H9 (cell line): ENCODE measurements at regions not wholly inside any gene's neighbourhood (a gene's known extent, or its start where the extent isn't known, plus 50 kb on each side); places are given as distances from the start of the nearest gene placed in this dataset.
A peak's percentile ranks its signal among the peaks of the same experiment; 100 is the strongest.

Experiments
- DNase-seq: peaks from one replicate; pipeline ENCODE4 v3.0.0-alpha.2; 2017
- H2AFZ ChIP-seq: one replicate; pipeline ENCODE4 v1.6.1; 2013; ENCODE audit warnings: mild to moderate bottlenecking, low read length, control low read depth, moderate library complexity
- H2AK5ac ChIP-seq: 2 replicates; pipeline ENCODE4 v1.6.1; 2013; ENCODE audit warnings: low read length, control low read depth, mixed read lengths; ENCODE audit not compliant: insufficient read length
- H2BK120ac ChIP-seq: one replicate; pipeline ENCODE4 v1.6.1; 2013; ENCODE audit warnings: low read depth, mild to moderate bottlenecking, low read length, control low read depth, inconsistent platforms; ENCODE audit not compliant: poor library complexity, severe bottlenecking
- H2BK12ac ChIP-seq: 2 replicates; pipeline ENCODE4 v1.6.1; 2013; ENCODE audit warnings: low read length, control low read depth, mixed read lengths, low read depth; ENCODE audit not compliant: insufficient read length
- H2BK15ac ChIP-seq: 2 replicates; pipeline ENCODE4 v1.6.1; 2013; ENCODE audit warnings: low read depth, low read length, control low read depth
- H2BK20ac ChIP-seq: one replicate; pipeline ENCODE4 v1.6.1; 2013; ENCODE audit warnings: low read depth, mild to moderate bottlenecking, low read length, control low read depth, inconsistent platforms; ENCODE audit not compliant: poor library complexity, severe bottlenecking
- H2BK5ac ChIP-seq: 2 replicates; pipeline ENCODE4 v1.6.1; 2013; ENCODE audit warnings: low read length, control low read depth, mixed read lengths; ENCODE audit not compliant: insufficient read length
- H3K14ac ChIP-seq: 2 replicates; pipeline ENCODE4 v1.6.1; 2013; ENCODE audit warnings: low read length, control low read depth; ENCODE audit not compliant: insufficient read depth
- H3K18ac ChIP-seq: 2 replicates; pipeline ENCODE4 v1.6.1; 2013; ENCODE audit warnings: low read depth, mild to moderate bottlenecking, mixed read lengths, low read length, control low read depth; ENCODE audit not compliant: insufficient read length
- H3K23ac ChIP-seq: 2 replicates; pipeline ENCODE4 v1.6.1; 2013; ENCODE audit warnings: low read length, control low read depth, mixed read lengths, low read depth; ENCODE audit not compliant: insufficient read length
- H3K23me2 ChIP-seq: 2 replicates; pipeline ENCODE4 v1.6.1; 2013; ENCODE audit warnings: low read depth, mild to moderate bottlenecking, mixed read lengths, low read length, control low read depth; ENCODE audit not compliant: insufficient read length, poor library complexity, severe bottlenecking
- H3K27ac ChIP-seq: 2 replicates; pipeline ENCODE4 v1.5.1; 2013; ENCODE audit warnings: low read length, control low read depth, mixed read lengths, low read depth; ENCODE audit not compliant: insufficient read length
- H3K27me3 ChIP-seq: 2 replicates; pipeline ENCODE4 v1.6.1; 2013; ENCODE audit warnings: low read length, control low read depth, inconsistent platforms; ENCODE audit not compliant: insufficient read depth
- H3K4ac ChIP-seq: 2 replicates; pipeline ENCODE4 v1.6.1; 2013; ENCODE audit warnings: low read depth, mild to moderate bottlenecking, control low read depth, inconsistent platforms, low read length, moderate library complexity
- H3K4me1 ChIP-seq: 2 replicates; pipeline ENCODE4 v1.6.1; 2013; ENCODE audit warnings: low read length, control low read depth, inconsistent platforms; ENCODE audit not compliant: insufficient read depth
- H3K4me2 ChIP-seq: 2 replicates; pipeline ENCODE4 v1.6.1; 2013; ENCODE audit warnings: low read length, control low read depth, mixed read lengths; ENCODE audit not compliant: insufficient read length, insufficient read depth
- H3K56ac ChIP-seq: 2 replicates; pipeline ENCODE4 v1.6.1; 2013; ENCODE audit warnings: low read depth, mild to moderate bottlenecking, mixed read lengths, low read length, control low read depth; ENCODE audit not compliant: insufficient read length
- H3K79me1 ChIP-seq: 2 replicates; pipeline ENCODE4 v1.6.1; 2013; ENCODE audit warnings: low read depth, mild to moderate bottlenecking, moderate library complexity, low read length, control low read depth, inconsistent platforms; ENCODE audit not compliant: insufficient read depth, poor library complexity, severe bottlenecking
- H3K79me2 ChIP-seq: 2 replicates; pipeline ENCODE4 v1.6.1; 2013; ENCODE audit warnings: low read length, control low read depth, inconsistent platforms; ENCODE audit not compliant: insufficient read depth
- H3K9ac ChIP-seq: 2 replicates; pipeline ENCODE4 v1.6.1; 2013; ENCODE audit warnings: low read length, control low read depth, mixed read lengths; ENCODE audit not compliant: insufficient read length; ENCODE audit errors: extremely low read depth
- H3K9me3 ChIP-seq: one replicate; pipeline ENCODE4 v1.6.1; 2013; ENCODE audit warnings: low read depth, low read length, inconsistent platforms; ENCODE audit not compliant: control insufficient read depth
- H3T11ph ChIP-seq: one replicate; pipeline ENCODE4 v1.6.1; 2013; ENCODE audit warnings: mild to moderate bottlenecking, low read length, control low read depth, inconsistent platforms
- H4K20me1 ChIP-seq: one replicate; pipeline ENCODE4 v1.6.1; 2013; ENCODE audit not compliant: control insufficient read depth, insufficient read length, insufficient read depth
- H4K5ac ChIP-seq: 2 replicates; pipeline ENCODE4 v1.6.1; 2013; ENCODE audit warnings: low read depth, mild to moderate bottlenecking, mixed read lengths, low read length, control low read depth; ENCODE audit not compliant: insufficient read length
- H4K8ac ChIP-seq: replicated peaks from 2 replicates; pipeline ENCODE4 v1.6.1; 2013; ENCODE audit warnings: low read length, control low read depth, mixed read lengths, low read depth; ENCODE audit not compliant: insufficient read length
- H4K91ac ChIP-seq: 2 replicates; pipeline ENCODE4 v1.6.1; 2013; ENCODE audit warnings: low read depth, mild to moderate bottlenecking, moderate library complexity, mixed read lengths, low read length, control low read depth; ENCODE audit not compliant: insufficient read length
- H3K27ac Mint-ChIP-seq, 3 experiments: 2 replicates in 2 of 3; 3 replicates in 1 of 3; pipeline ENCODE4 v1.8.0; 2020 to 2021; ENCODE audit warnings: mixed read lengths in 3 of 3, mild to moderate bottlenecking in 1 of 3, moderate library complexity in 1 of 3
- H3K27me3 Mint-ChIP-seq: 2 replicates; pipeline ENCODE4 v1.8.0; 2021; ENCODE audit warnings: low read depth, mild to moderate bottlenecking, moderate library complexity, mixed read lengths
- H3K36me3 Mint-ChIP-seq, 3 experiments: 2 replicates in 2 of 3; 3 replicates in 1 of 3; pipeline ENCODE4 v1.8.0; 2020 to 2021; ENCODE audit warnings: low read depth in 3 of 3, mixed read lengths in 3 of 3; ENCODE audit not compliant: insufficient read depth in 1 of 3
- H3K4me1 Mint-ChIP-seq, 2 experiments: 2 replicates each; pipeline ENCODE4 v1.8.0; 2020; ENCODE audit warnings: mixed read lengths in 2 of 2
- H3K4me3 Mint-ChIP-seq, 2 experiments: 2 replicates in 1 of 2; 3 replicates in 1 of 2; pipeline ENCODE4 v1.8.0; 2020 to 2021; ENCODE audit warnings: mild to moderate bottlenecking in 2 of 2, mixed read lengths in 2 of 2, moderate library complexity in 1 of 2
- H3K9me3 Mint-ChIP-seq, 2 experiments: 2 replicates in 1 of 2; 3 replicates in 1 of 2; pipeline ENCODE4 v1.8.0; 2020; ENCODE audit warnings: mild to moderate bottlenecking in 2 of 2, mixed read lengths in 2 of 2, moderate library complexity in 1 of 2
- WGBS: extraction: QIAGEN DNeasy Blood & Tissue Kit; methylation state at CpG from one replicate; pipeline ENCODE4 v1.1.7; 2013; ENCODE audit warnings: missing lambda C conversion rate, low lambda C conversion rate, mixed read lengths; ENCODE audit not compliant: insufficient read length; ENCODE audit errors: extremely low coverage; 5-methylcytosine and 5-hydroxymethylcytosine counted together
- TF ChIP-seq, protein P1 (sequence below): fragments of 200-600 bp; sonication (generic); conservative IDR thresholded peaks from 3 replicates; pipeline ENCODE4 v1.8.0; 2021; ENCODE audit warnings: antibody characterized with exemption, mild to moderate bottlenecking

- Mint-ChIP-seq H3K9me3 (peaks cover 13 to 72% of the 10 kb centered on the region in 2 experiments), H3K36me3 (peaks cover 6 to 7% (median 7%) of the 10 kb centered on the region in 3 experiments; a peak in 3 of 7 replicates), H3K27me3 (peaks cover 6% of the 10 kb centered on the region), H3K4me1 (no peaks in the 10 kb centered on the region), H3K27ac (no peak overlapping the region), H3K4me3 (no peak overlapping the region)
- no peak overlapping the region for H2BK20ac ChIP-seq
- no peak overlapping the region for H2AFZ ChIP-seq
- no peak overlapping the region for H4K91ac ChIP-seq
- no peak overlapping the region for H3K9ac ChIP-seq
- H4K8ac ChIP-seq = no peak overlapping the region
- H3K79me1 ChIP-seq = no peaks in the 10 kb centered on the region
- H3K18ac ChIP-seq = no peak overlapping the region
- no peak overlapping the region for H4K5ac ChIP-seq
- no peaks in the 10 kb centered on the region for H3K9me3 ChIP-seq
- H3K79me2 ChIP-seq = no peaks in the 10 kb centered on the region
- H4K20me1 ChIP-seq = no peaks in the 10 kb centered on the region
- H3K23me2 ChIP-seq = no peaks in the 10 kb centered on the region
- H3K27me3 ChIP-seq = no peaks in the 10 kb centered on the region
- H3K27ac ChIP-seq = no peak overlapping the region
- no peak overlapping the region for H3K23ac ChIP-seq
- H2BK120ac ChIP-seq = no peak overlapping the region
- H3K4ac ChIP-seq = no peak overlapping the region
- H3T11ph ChIP-seq = no peak overlapping the region
- H2BK15ac ChIP-seq = no peak overlapping the region
- no peak overlapping the region for H2AK5ac ChIP-seq
- H3K56ac ChIP-seq = no peak overlapping the region
- H2BK12ac ChIP-seq = no peak overlapping the region
- no peak for DNase-seq
- no peaks in the 10 kb centered on the region for H3K4me1 ChIP-seq
- H2BK5ac ChIP-seq = no peak overlapping the region
- no peak overlapping the region for H3K14ac ChIP-seq
- WGBS = no CpG with 5 or more reads among the region's 4 CpGs
- no peak overlapping the region for H3K4me2 ChIP-seq
- TF ChIP-seq, protein P1, sequence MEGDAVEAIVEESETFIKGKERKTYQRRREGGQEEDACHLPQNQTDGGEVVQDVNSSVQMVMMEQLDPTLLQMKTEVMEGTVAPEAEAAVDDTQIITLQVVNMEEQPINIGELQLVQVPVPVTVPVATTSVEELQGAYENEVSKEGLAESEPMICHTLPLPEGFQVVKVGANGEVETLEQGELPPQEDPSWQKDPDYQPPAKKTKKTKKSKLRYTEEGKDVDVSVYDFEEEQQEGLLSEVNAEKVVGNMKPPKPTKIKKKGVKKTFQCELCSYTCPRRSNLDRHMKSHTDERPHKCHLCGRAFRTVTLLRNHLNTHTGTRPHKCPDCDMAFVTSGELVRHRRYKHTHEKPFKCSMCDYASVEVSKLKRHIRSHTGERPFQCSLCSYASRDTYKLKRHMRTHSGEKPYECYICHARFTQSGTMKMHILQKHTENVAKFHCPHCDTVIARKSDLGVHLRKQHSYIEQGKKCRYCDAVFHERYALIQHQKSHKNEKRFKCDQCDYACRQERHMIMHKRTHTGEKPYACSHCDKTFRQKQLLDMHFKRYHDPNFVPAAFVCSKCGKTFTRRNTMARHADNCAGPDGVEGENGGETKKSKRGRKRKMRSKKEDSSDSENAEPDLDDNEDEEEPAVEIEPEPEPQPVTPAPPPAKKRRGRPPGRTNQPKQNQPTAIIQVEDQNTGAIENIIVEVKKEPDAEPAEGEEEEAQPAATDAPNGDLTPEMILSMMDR = peak; percentile 23; the same call in 2 of the 3 replicates
Observed at GRCh38 chr9:32706004-32706724, 70.7 kb upstream of the TAF1L start.
